ENCODE measurements at regions not wholly inside any gene's neighbourhood (a gene's known extent, or its start where the extent isn't known, plus 50 kb on each side); places are given as distances from the start of the nearest gene placed in this dataset.

- Histone ChIP-seq H3K27me3 (no peaks in the 10 kb centered on the region), H3K36me3 (no peaks in the 10 kb centered on the region), H3K4me1 (peaks cover 36% of the 10 kb centered on the region), H3K9me3 (no peaks in the 10 kb centered on the region), H3K4me3 (ENCODE audit: low read depth, low read length) (no peak overlapping the region)
- peak; percentile 52 for DNase-seq
- TF ChIP-seq CTCF (IDR thresholded peaks at IDR 0.05; ENCODE audit: low read depth, low read length): no peak
Measured at GRCh38 chr17:72372185-72372584, 251.4 kb downstream of the SOX9 start.

GRCh38 chr17:72373910-72374741 is 253.3 kb downstream of the SOX9 start:
- H3K9me3 ChIP-seq: no peaks in the 10 kb centered on the region
- TF ChIP-seq CTCF (IDR thresholded peaks at IDR 0.05; ENCODE audit: low read depth, low read length): no peak
- peaks cover 49% of the 10 kb centered on the region for H3K4me1 ChIP-seq
- DNase-seq: peak; percentile 93
- no peak overlapping the region for H3K4me3 ChIP-seq (ENCODE audit: low read depth, low read length)
- no peaks in the 10 kb centered on the region for H3K36me3 ChIP-seq
- no peaks in the 10 kb centered on the region for H3K27me3 ChIP-seq

- Histone ChIP-seq H3K27me3 (no peaks in the 10 kb centered on the region), H3K4me1 (peaks cover 62% of the 10 kb centered on the region), H3K4me3 (ENCODE audit: low read depth, low read length) (peak overlapping the region; percentile 3), H3K36me3 (no peaks in the 10 kb centered on the region), H3K9me3 (no peaks in the 10 kb centered on the region)
- TF ChIP-seq CTCF (IDR thresholded peaks at IDR 0.05; ENCODE audit: low read depth, low read length): no peak
- DNase-seq: peak; percentile 68
Measured at GRCh38 chr17:72376526-72377345, 255.9 kb downstream of the SOX9 start.

- Histone ChIP-seq H3K27me3 (no peaks in the 10 kb centered on the region), H3K4me1 (peaks cover 53% of the 10 kb centered on the region), H3K9me3 (no peaks in the 10 kb centered on the region), H3K36me3 (no peaks in the 10 kb centered on the region), H3K4me3 (ENCODE audit: low read depth, low read length) (peak overlapping the region; percentile 22)
- DNase-seq: peak; percentile 81
- no peak; the same call in 1 of the 2 replicates for TF ChIP-seq CTCF (IDR thresholded peaks at IDR 0.05; ENCODE audit: low read depth, low read length)
Measured at GRCh38 chr17:72378414-72379390, 257.9 kb downstream of the SOX9 start.

- no peaks in the 10 kb centered on the region for H3K27me3 ChIP-seq
- DNase-seq: no peak
- no peaks in the 10 kb centered on the region for H3K9me3 ChIP-seq
- H3K4me1 ChIP-seq: peaks cover 47% of the 10 kb centered on the region
- no peak for TF ChIP-seq CTCF (IDR thresholded peaks at IDR 0.05; ENCODE audit: low read depth, low read length)
- H3K36me3 ChIP-seq: no peaks in the 10 kb centered on the region
- peak overlapping the region; percentile 22 for H3K4me3 ChIP-seq (ENCODE audit: low read depth, low read length)
Measured at GRCh38 chr17:72379516-72379915, 258.7 kb downstream of the SOX9 start.

Measured in BE2C (cell line).